Breast epithelium (tissue), 3 donors: ENCODE measurements at regions not wholly inside any gene's neighbourhood (a gene's known extent, or its start where the extent isn't known, plus 50 kb on each side); places are given as distances from the start of the nearest gene placed in this dataset.

Source experiments
- POLR2A ChIP-seq: fragments of 450-650 bp; IDR thresholded peaks from one replicate; pipeline ENCODE4 v1.6.1; 2016; ENCODE audit warnings: antibody characterized with exemption, mild to moderate bottlenecking, moderate library complexity
- TF ChIP-seq, protein P1 (sequence below), 3 donors: fragments of 450-650 bp; IDR thresholded peaks; one replicate each; pipeline ENCODE4 v1.5.1; 2016 to 2017; ENCODE audit warnings: antibody characterized with exemption in 3 of 3, mild to moderate bottlenecking in 3 of 3, moderate library complexity in 3 of 3

DNA sequence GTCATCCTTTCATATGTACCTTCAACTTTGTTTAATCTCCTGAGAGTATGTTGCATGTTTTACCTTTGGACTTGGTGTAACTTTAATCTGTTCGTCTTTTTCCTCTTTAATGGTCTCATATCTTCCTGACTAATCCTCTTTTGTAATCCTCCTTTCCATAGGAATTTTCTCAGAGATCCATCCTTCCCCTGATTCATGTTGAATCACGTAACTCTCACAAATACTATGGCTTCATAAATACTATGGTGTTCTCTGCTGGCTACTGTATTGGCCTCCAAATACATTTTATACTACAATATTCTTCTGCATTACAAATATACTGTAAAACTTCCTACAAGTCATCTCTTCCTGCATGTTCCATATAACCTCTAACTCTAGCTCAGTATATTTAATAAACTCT is 317.7 kb upstream of the ADGRB3 start:
- TF ChIP-seq, protein P1, sequence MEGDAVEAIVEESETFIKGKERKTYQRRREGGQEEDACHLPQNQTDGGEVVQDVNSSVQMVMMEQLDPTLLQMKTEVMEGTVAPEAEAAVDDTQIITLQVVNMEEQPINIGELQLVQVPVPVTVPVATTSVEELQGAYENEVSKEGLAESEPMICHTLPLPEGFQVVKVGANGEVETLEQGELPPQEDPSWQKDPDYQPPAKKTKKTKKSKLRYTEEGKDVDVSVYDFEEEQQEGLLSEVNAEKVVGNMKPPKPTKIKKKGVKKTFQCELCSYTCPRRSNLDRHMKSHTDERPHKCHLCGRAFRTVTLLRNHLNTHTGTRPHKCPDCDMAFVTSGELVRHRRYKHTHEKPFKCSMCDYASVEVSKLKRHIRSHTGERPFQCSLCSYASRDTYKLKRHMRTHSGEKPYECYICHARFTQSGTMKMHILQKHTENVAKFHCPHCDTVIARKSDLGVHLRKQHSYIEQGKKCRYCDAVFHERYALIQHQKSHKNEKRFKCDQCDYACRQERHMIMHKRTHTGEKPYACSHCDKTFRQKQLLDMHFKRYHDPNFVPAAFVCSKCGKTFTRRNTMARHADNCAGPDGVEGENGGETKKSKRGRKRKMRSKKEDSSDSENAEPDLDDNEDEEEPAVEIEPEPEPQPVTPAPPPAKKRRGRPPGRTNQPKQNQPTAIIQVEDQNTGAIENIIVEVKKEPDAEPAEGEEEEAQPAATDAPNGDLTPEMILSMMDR (IDR thresholded peaks at IDR 0.05): no peak
- TF ChIP-seq POLR2A: no peak
